Progenitor cell of endocrine pancreas (in vitro differentiated cells): ENCODE measurements at regions not wholly inside any gene's neighbourhood (a gene's known extent, or its start where the extent isn't known, plus 50 kb on each side); places are given as distances from the start of the nearest gene placed in this dataset.

Source experiments
- DNase-seq: peaks from one replicate; pipeline ENCODE4 v3.0.0; 2021; ENCODE audit warnings: low spot score; ENCODE audit not compliant: unreplicated experiment
- H3K27ac Mint-ChIP-seq: 2 replicates; pipeline ENCODE4 v1.8.0; 2021; ENCODE audit warnings: mild to moderate bottlenecking, moderate library complexity, mixed read lengths
- H3K27me3 Mint-ChIP-seq: 2 replicates; pipeline ENCODE4 v1.8.0; 2021; ENCODE audit warnings: mixed read lengths
- H3K36me3 Mint-ChIP-seq: 2 replicates; pipeline ENCODE4 v1.8.0; 2022; ENCODE audit warnings: mixed read lengths; ENCODE audit not compliant: insufficient read depth
- H3K4me1 Mint-ChIP-seq: 2 replicates; pipeline ENCODE4 v1.8.0; 2021; ENCODE audit warnings: low read depth, mixed read lengths
- H3K4me3 Mint-ChIP-seq: 2 replicates; pipeline ENCODE4 v1.8.0; 2021; ENCODE audit warnings: low read depth, mild to moderate bottlenecking, moderate library complexity, mixed read lengths
- H3K9me3 Mint-ChIP-seq: 2 replicates; pipeline ENCODE4 v1.8.0; 2021; ENCODE audit warnings: low read depth, mixed read lengths
- TF ChIP-seq, protein P1 (sequence below): fragments of 200-600 bp; sonication (generic); IDR thresholded peaks from one replicate; pipeline ENCODE4 v1.5.0; 2021; ENCODE audit warnings: antibody characterized with exemption, mild to moderate bottlenecking; ENCODE audit not compliant: unreplicated experiment

GRCh38 chr7:34220506-34221185 is 315.3 kb downstream of the BMPER start:
- H3K9me3 Mint-ChIP-seq = no peaks in the 10 kb centered on the region
- no peak for DNase-seq

GRCh38 chr7:34222316-34222715 is 317.0 kb downstream of the BMPER start:
- Mint-ChIP-seq H3K4me1 (peaks cover 9% of the 10 kb centered on the region), H3K9me3 (no peaks in the 10 kb centered on the region), H3K36me3 (no peaks in the 10 kb centered on the region), H3K27me3 (no peaks in the 10 kb centered on the region), H3K27ac (no peak overlapping the region), H3K4me3 (no peak overlapping the region)
- TF ChIP-seq, protein P1, sequence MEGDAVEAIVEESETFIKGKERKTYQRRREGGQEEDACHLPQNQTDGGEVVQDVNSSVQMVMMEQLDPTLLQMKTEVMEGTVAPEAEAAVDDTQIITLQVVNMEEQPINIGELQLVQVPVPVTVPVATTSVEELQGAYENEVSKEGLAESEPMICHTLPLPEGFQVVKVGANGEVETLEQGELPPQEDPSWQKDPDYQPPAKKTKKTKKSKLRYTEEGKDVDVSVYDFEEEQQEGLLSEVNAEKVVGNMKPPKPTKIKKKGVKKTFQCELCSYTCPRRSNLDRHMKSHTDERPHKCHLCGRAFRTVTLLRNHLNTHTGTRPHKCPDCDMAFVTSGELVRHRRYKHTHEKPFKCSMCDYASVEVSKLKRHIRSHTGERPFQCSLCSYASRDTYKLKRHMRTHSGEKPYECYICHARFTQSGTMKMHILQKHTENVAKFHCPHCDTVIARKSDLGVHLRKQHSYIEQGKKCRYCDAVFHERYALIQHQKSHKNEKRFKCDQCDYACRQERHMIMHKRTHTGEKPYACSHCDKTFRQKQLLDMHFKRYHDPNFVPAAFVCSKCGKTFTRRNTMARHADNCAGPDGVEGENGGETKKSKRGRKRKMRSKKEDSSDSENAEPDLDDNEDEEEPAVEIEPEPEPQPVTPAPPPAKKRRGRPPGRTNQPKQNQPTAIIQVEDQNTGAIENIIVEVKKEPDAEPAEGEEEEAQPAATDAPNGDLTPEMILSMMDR = no peak
- DNase-seq = no peak

More at GRCh38 chr7:34220506-34221185, 315.3 kb downstream of the BMPER start:
- Mint-ChIP-seq H3K4me1 (peaks cover 4% of the 10 kb centered on the region), H3K27me3 (no peaks in the 10 kb centered on the region), H3K4me3 (no peak overlapping the region), H3K36me3 (no peaks in the 10 kb centered on the region), H3K27ac (no peak overlapping the region)
- TF ChIP-seq, protein P1 = no peak

GRCh38 chr7:34222722-34223121 is 317.4 kb downstream of the BMPER start:
- no peak for DNase-seq
- no peaks in the 10 kb centered on the region for H3K27me3 Mint-ChIP-seq
- no peak overlapping the region for H3K4me3 Mint-ChIP-seq
- H3K36me3 Mint-ChIP-seq = no peaks in the 10 kb centered on the region
- no peak overlapping the region for H3K27ac Mint-ChIP-seq
- peaks cover 9% of the 10 kb centered on the region for H3K4me1 Mint-ChIP-seq
- TF ChIP-seq, protein P1 = no peak
- no peaks in the 10 kb centered on the region for H3K9me3 Mint-ChIP-seq

DNA sequence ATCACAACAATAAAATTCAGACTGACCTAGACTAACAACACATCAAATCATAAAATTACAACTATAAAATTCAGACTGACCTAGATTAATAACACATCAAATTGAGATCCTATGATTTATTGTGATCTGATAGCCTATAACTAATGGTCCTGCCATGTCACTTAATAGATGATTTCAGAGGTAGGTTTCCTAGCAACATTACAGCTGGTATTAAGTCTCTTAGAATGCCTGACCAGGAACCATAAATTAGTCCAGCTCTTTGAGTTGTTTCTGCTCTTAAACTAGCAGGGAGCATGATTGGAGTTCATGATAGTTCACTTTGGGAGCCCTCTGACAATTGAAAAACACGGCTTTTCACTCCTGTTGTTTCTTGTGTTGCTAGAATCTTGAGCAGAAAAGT is 318.9 kb downstream of the BMPER start:
- TF ChIP-seq, protein P1 = no peak
- no peak overlapping the region for H3K4me3 Mint-ChIP-seq
- H3K27ac Mint-ChIP-seq = no peak overlapping the region
- H3K4me1 Mint-ChIP-seq = peaks cover 9% of the 10 kb centered on the region
- no peaks in the 10 kb centered on the region for H3K27me3 Mint-ChIP-seq
- no peaks in the 10 kb centered on the region for H3K36me3 Mint-ChIP-seq
- no peak for DNase-seq
- H3K9me3 Mint-ChIP-seq = no peaks in the 10 kb centered on the region

- H3K27ac Mint-ChIP-seq = no peak overlapping the region
- TF ChIP-seq, protein P1 = no peak
- peaks cover 2% of the 10 kb centered on the region for H3K9me3 Mint-ChIP-seq
- peaks cover 2% of the 10 kb centered on the region for H3K36me3 Mint-ChIP-seq
- no peaks in the 10 kb centered on the region for H3K27me3 Mint-ChIP-seq
- DNase-seq = no peak
- peaks cover 9% of the 10 kb centered on the region for H3K4me1 Mint-ChIP-seq
- no peak overlapping the region for H3K4me3 Mint-ChIP-seq
These were observed 319.9 kb downstream of the BMPER start for GRCh38 chr7:34225193-34225592.
